Endothelial cell of umbilical vein (primary cell): ENCODE measurements at regions not wholly inside any gene's neighbourhood (a gene's known extent, or its start where the extent isn't known, plus 50 kb on each side); places are given as distances from the start of the nearest gene placed in this dataset.

Experiments used
- BruUV-seq: library from RNA; stranded (reverse); fragments of 400-500 nt; replicated peaks from 2 replicates; lab custom pipeline; 2021; lab: Mats Ljungman, UMichigan
- CTCF ChIA-PET: fragments of 300-600, 350-600 bp; sonication (Branson Sonifier 250); formaldehyde crosslinking; loops from one replicate; lab custom pipeline; 2021; ENCODE audit warnings: antibody characterized with exemption, inconsistent platforms; lab: Charles Lee
- POLR2A ChIA-PET: fragments of 300-600, 350-600 bp; sonication (Branson Sonifier 250); formaldehyde crosslinking; loops from one replicate; lab custom pipeline; 2021; ENCODE audit warnings: antibody characterized with exemption, inconsistent platforms; lab: Charles Lee
- DNase-seq: peaks from one replicate; pipeline ENCODE4 v3.0.0-alpha.2; 2011; ENCODE audit warnings: low read depth, low spot score
- FAIRE-seq: peaks from 2 replicates; lab custom pipeline; 2011; peaks lifted over from hg19 to GRCh38; lab: Jason Lieb, UNC
- H2AFZ ChIP-seq: 2 replicates; pipeline ENCODE4 v1.6.0; 2012; ENCODE audit warnings: low read depth, low read length, control low read depth, inconsistent platforms
- H3K27ac ChIP-seq: 2 replicates; pipeline ENCODE4 v1.5.1; 2011; ENCODE audit warnings: low read depth, mild to moderate bottlenecking, control low read depth, low read length, moderate library complexity; ENCODE audit not compliant: insufficient read depth
- H3K27me3 ChIP-seq, 2 experiments: 2 replicates each; pipeline versions ENCODE4 v1.6.0 to v1.6.1; 2011; ENCODE audit warnings: low read length in 2 of 2, mixed read lengths in 1 of 2; ENCODE audit not compliant: control insufficient read depth in 2 of 2, insufficient read depth in 2 of 2
- H3K36me3 ChIP-seq, 2 experiments: 2 replicates in 1 of 2; 3 replicates in 1 of 2; pipeline ENCODE4 v1.5.1; 2011; ENCODE audit warnings: low read length in 2 of 2, mild to moderate bottlenecking in 1 of 2, moderate library complexity in 1 of 2; ENCODE audit not compliant: control insufficient read depth in 2 of 2, insufficient read depth in 2 of 2; ENCODE audit errors: extremely low read depth in 1 of 2
- H3K4me1 ChIP-seq: 3 replicates; pipeline ENCODE4 v1.5.1; 2011; ENCODE audit warnings: mild to moderate bottlenecking, low read length; ENCODE audit not compliant: control insufficient read depth, insufficient read depth; ENCODE audit errors: extremely low read depth
- H3K4me2 ChIP-seq: 2 replicates; pipeline ENCODE4 v1.6.1; 2011; ENCODE audit warnings: low read length, control low read depth, mixed read lengths; ENCODE audit not compliant: insufficient read depth
- H3K4me3 ChIP-seq, 3 experiments: fragments of 200-600 bp in 1 of 3; sonication (generic), shearing (Covaris generic) in 1 of 3; replicated peaks in 1 of 3; 2 replicates each; pipeline ENCODE4 v1.5.1; 2011 to 2016; ENCODE audit warnings: control low read depth in 3 of 3, low read length in 3 of 3, mild to moderate bottlenecking in 2 of 3, inconsistent platforms in 1 of 3, low read depth in 1 of 3, moderate library complexity in 1 of 3; ENCODE audit not compliant: insufficient read depth in 1 of 3
- H3K79me2 ChIP-seq: 2 replicates; pipeline ENCODE4 v1.6.0; 2012; ENCODE audit warnings: low read length, inconsistent platforms; ENCODE audit not compliant: control insufficient read depth, insufficient read depth
- H3K9ac ChIP-seq: replicated peaks from 2 replicates; pipeline ENCODE3; 2011; ENCODE audit warnings: low read length, control low read depth; ENCODE audit not compliant: insufficient read depth; ENCODE audit errors: extremely low read depth
- H3K9me1 ChIP-seq: replicated peaks from 3 replicates; pipeline ENCODE4 v1.6.0; 2011; ENCODE audit warnings: mild to moderate bottlenecking, low read length; ENCODE audit not compliant: control insufficient read depth, insufficient read depth; ENCODE audit errors: extremely low read depth
- H3K9me3 ChIP-seq: replicated peaks from 2 replicates; pipeline ENCODE4 v1.5.1; 2012; ENCODE audit warnings: low read length, inconsistent platforms; ENCODE audit not compliant: control insufficient read depth, insufficient read depth
- H4K20me1 ChIP-seq: replicated peaks from 2 replicates; pipeline ENCODE3; 2011; ENCODE audit warnings: mild to moderate bottlenecking, low read length; ENCODE audit not compliant: control insufficient read depth, insufficient read depth; ENCODE audit errors: extremely low read depth
- CTCF ChIP-seq, 2 donors: IDR thresholded peaks; 1 replicate in 1 of 2; 2 replicates in 1 of 2; pipeline ENCODE4 v1.5.1; 2011; ENCODE audit warnings: low read length in 2 of 2, mild to moderate bottlenecking in 2 of 2, moderate library complexity in 2 of 2, control low read depth in 1 of 2, inconsistent platforms in 1 of 2, low read depth in 1 of 2; ENCODE audit not compliant: insufficient read depth in 1 of 2; ENCODE audit errors: extremely low read depth in 1 of 2
- EZH2 ChIP-seq: IDR thresholded peaks from 2 replicates; pipeline ENCODE4 v1.6.1; 2012; ENCODE audit warnings: borderline replicate concordance, low read depth, mild to moderate bottlenecking, moderate library complexity, low read length, inconsistent platforms; ENCODE audit not compliant: severe bottlenecking
- FOS ChIP-seq: IDR thresholded peaks from 2 replicates; pipeline ENCODE4 v1.6.1; 2011; ENCODE audit warnings: mild to moderate bottlenecking, low read length, moderate library complexity, borderline replicate concordance; ENCODE audit not compliant: insufficient read depth
- GATA2 ChIP-seq: IDR thresholded peaks from 2 replicates; pipeline ENCODE4 v1.7.0; 2011; ENCODE audit warnings: low read depth, mild to moderate bottlenecking, moderate library complexity, mixed read lengths, low read length; ENCODE audit not compliant: insufficient read length, insufficient read depth
- JUN ChIP-seq: IDR thresholded peaks from 2 replicates; pipeline ENCODE4 v1.6.1; 2011; ENCODE audit warnings: borderline replicate concordance, low read depth; ENCODE audit not compliant: insufficient read length, insufficient read depth
- MAX ChIP-seq: IDR thresholded peaks from 2 replicates; pipeline ENCODE4 v1.6.1; 2011; ENCODE audit not compliant: insufficient read depth, insufficient read length
- MYC ChIP-seq: IDR thresholded peaks from one replicate; pipeline ENCODE4 v1.6.1; 2011; ENCODE audit warnings: mild to moderate bottlenecking, low read depth, low read length
- POLR2A ChIP-seq: IDR thresholded peaks from 2 replicates; pipeline ENCODE4 v1.6.1; 2012; ENCODE audit warnings: low read depth, mild to moderate bottlenecking, control low read depth, low read length
- POLR2AphosphoS5 ChIP-seq: IDR thresholded peaks from 2 replicates; pipeline ENCODE4 v1.6.1; 2012; ENCODE audit warnings: low read depth, mild to moderate bottlenecking, control low read depth, low read length, moderate library complexity; ENCODE audit not compliant: insufficient read depth
- dilution Hi-C: fragments of 300-500 bp; cut with MboI; formaldehyde crosslinking; loops from one replicate; pipeline ENCODE4 v1.15.0; 2019; ENCODE audit warnings: low sequenced_read_pairs; ENCODE audit not compliant: extremely low pct_ligation_motif_present
- intact Hi-C: fragments of 100-400 bp; cut with micrococcal nuclease; formaldehyde crosslinking; loops from one replicate; pipeline ENCODE4 v1.10.0; 2022

DNA sequence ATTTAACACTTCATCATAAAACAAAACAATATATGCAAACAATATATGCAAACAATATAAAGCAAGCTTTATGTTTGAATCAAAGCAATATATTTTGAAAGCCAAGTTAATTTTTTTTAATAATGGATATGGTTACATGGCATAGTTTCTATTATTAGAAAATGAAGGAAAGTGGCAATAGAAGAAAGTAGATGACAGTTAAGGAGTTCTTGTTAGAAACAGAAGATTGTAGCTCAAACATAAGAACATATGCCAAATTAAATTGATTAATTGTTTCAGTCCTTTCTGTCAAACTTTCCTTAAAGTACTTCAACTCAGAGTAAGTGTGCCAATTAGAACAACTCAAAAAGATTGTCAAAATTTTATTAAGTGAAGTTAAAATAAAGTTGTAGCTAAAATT, 1248.3 kb downstream of the SLC16A7 start:
- H3K9me3 ChIP-seq = no peaks in the 10 kb centered on the region
- H3K79me2 ChIP-seq = no peaks in the 10 kb centered on the region
- DNase-seq (no peak), FAIRE-seq (no peak)
- no peaks in the 10 kb centered on the region for H3K4me1 ChIP-seq
- no peak overlapping the region for H2AFZ ChIP-seq
- no peak overlapping the region for H3K27ac ChIP-seq
- CTCF ChIA-PET = interaction anchor here (0.7 kb wide), 1 partner anchor 816 kb away, joined by 3 read pairs; no protein-coding TSS in a partner anchor
- no peak overlapping the region for H3K9ac ChIP-seq
- H3K4me2 ChIP-seq = no peak overlapping the region
- H3K36me3 ChIP-seq = no peaks in the 10 kb centered on the region
- no peaks in the 10 kb centered on the region for H3K27me3 ChIP-seq
- dilution Hi-C loops = no loop called here
- H3K9me1 ChIP-seq = no peaks in the 10 kb centered on the region
- TF ChIP-seq MYC (no peak), POLR2A (no peak), EZH2 (no peak), POLR2AphosphoS5 (no peak), FOS (no peak), GATA2 (no peak), JUN (no peak), MAX (no peak), CTCF (IDR thresholded peaks at IDR 0.05; ENCODE audit: extremely low read depth in 1 of 2, insufficient read depth in 1 of 2, low read depth in 1 of 2, low read length in 2 of 2) (no peak)
- POLR2A ChIA-PET = no interaction called here
- H3K4me3 ChIP-seq = no peak overlapping the region
- H4K20me1 ChIP-seq = no peaks in the 10 kb centered on the region
- BruUV-seq = no TSS peak
- intact Hi-C loops = no loop called here
